Natural killer cell (primary cell): ENCODE measurements at regions not wholly inside any gene's neighbourhood (a gene's known extent, or its start where the extent isn't known, plus 50 kb on each side); places are given as distances from the start of the nearest gene placed in this dataset.

ENCODE experiments used
- ATAC-seq, 3 donors: fragments of 150-1000 bp in 2 of 3; fragments of 200-7000 bp in 1 of 3; cut with Tn5 transposase; 1 replicate in 1 of 3; 2 replicates in 2 of 3; pipeline ENCODE4 v1.10.0; 2021; ENCODE audit warnings: mild to moderate bottlenecking in 2 of 3, moderate library complexity in 2 of 3
- DNase-seq, 2 donors: peaks; one replicate each; pipeline versions ENCODE4 v3.0.0 to v3.0.0-alpha.2; 2013 to 2021; ENCODE audit warnings: mixed read lengths in 1 of 2
- H3K27ac ChIP-seq: one replicate; pipeline ENCODE4 v1.5.1; 2013; ENCODE audit warnings: mild to moderate bottlenecking, low read length
- H3K27me3 ChIP-seq: one replicate; pipeline ENCODE4 v1.6.1; 2013; ENCODE audit warnings: low read length; ENCODE audit not compliant: control insufficient read depth, insufficient read depth
- H3K36me3 ChIP-seq: one replicate; pipeline ENCODE4 v1.6.1; 2013; ENCODE audit warnings: low read length; ENCODE audit not compliant: control insufficient read depth, insufficient read depth
- H3K4me1 ChIP-seq: one replicate; pipeline ENCODE4 v1.6.1; 2013; ENCODE audit warnings: low read length; ENCODE audit not compliant: control insufficient read depth, insufficient read depth
- H3K4me3 ChIP-seq: one replicate; pipeline ENCODE4 v1.5.1; 2013; ENCODE audit warnings: low read length
- H3K9me3 ChIP-seq: one replicate; pipeline ENCODE4 v1.6.1; 2013; ENCODE audit warnings: low read length; ENCODE audit not compliant: control insufficient read depth, insufficient read depth
- H3K27ac Mint-ChIP-seq, 2 donors: one replicate each; pipeline ENCODE4 v1.8.0; 2022; ENCODE audit warnings: mild to moderate bottlenecking in 2 of 2, mixed read lengths in 2 of 2, moderate library complexity in 1 of 2
- H3K27me3 Mint-ChIP-seq, 2 donors: one replicate each; pipeline ENCODE4 v1.8.0; 2022; ENCODE audit warnings: low read depth in 2 of 2, mixed read lengths in 2 of 2
- H3K36me3 Mint-ChIP-seq: one replicate; pipeline ENCODE4 v1.8.0; 2022; ENCODE audit warnings: mixed read lengths
- H3K4me1 Mint-ChIP-seq, 2 donors: one replicate each; pipeline ENCODE4 v1.8.0; 2022; ENCODE audit warnings: mixed read lengths in 2 of 2
- H3K4me3 Mint-ChIP-seq: one replicate; pipeline ENCODE4 v1.8.0; 2022; ENCODE audit warnings: mild to moderate bottlenecking, moderate library complexity, mixed read lengths
- H3K9me3 Mint-ChIP-seq, 2 donors: one replicate each; pipeline ENCODE4 v1.8.0; 2022; ENCODE audit warnings: mixed read lengths in 2 of 2
- WGBS: methylation state at CpG from one replicate; pipeline ENCODE4 v1.1.7; 2013; ENCODE audit warnings: missing lambda C conversion rate; ENCODE audit not compliant: insufficient coverage; 5-methylcytosine and 5-hydroxymethylcytosine counted together
- intact Hi-C: fragments of 100-400 bp; cut with micrococcal nuclease; formaldehyde crosslinking; loops from one replicate; pipeline ENCODE4 v1.14.2; 2022
- TF ChIP-seq, protein P1 (sequence below): fragments of 200-600 bp; IDR thresholded peaks from one replicate; pipeline ENCODE4 v1.8.0; 2022; ENCODE audit warnings: antibody characterized with exemption

DNA sequence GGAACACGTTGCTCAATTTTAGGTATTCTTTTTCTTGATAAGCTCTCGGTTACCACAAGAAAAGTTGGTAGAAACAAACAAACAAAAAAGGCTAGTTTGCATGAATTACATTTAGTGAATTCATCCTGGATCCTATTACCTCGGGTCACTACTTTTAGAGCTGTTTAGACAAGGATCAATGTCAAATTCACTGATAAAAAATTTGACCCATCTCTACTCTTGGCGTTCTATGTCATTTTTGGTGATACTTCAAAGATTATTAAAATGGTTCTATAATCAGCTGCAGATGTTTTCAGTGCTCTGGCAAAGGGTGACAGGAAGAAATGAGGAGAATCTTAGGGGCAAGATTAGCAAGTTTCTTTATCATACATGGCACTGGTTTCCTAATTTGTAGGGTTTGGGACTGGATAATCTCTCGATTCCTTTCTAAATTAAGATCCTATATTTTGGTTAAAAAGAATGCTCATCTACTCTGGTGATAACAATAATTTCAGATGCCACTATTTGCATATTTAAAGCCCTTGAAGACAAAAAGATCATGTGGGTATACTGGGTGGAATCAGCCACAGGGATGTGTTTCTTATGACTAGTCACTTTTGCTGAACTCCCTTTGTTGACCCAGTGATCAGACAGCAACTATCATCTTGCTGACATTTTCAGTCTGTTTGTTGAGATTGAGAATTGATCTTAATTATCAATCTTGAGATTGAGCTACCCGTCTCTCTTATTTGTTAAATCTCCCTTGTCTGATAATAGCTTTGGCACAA lies 442.9 kb downstream of the AASDHPPT start:
- Histone ChIP-seq H3K36me3 (no peaks in the 10 kb centered on the region), H3K9me3 (no peaks in the 10 kb centered on the region), H3K4me1 (no peaks in the 10 kb centered on the region), H3K27me3 (no peaks in the 10 kb centered on the region), H3K27ac (no peak overlapping the region), H3K4me3 (no peak overlapping the region)
- intact Hi-C loops: no loop called here
- Mint-ChIP-seq H3K27ac (no peak overlapping the region), H3K4me3 (no peak overlapping the region), H3K27me3 (no peaks in the 10 kb centered on the region), H3K36me3 (peaks cover 11% of the 10 kb centered on the region), H3K9me3 (peaks cover 8 to 19% of the 10 kb centered on the region in 2 donors), H3K4me1 (no peaks in the 10 kb centered on the region)
- DNase-seq (no peak), ATAC-seq (no peak)
- WGBS: 76% methylated on average over 5 of the region's 6 CpGs
- TF ChIP-seq, protein P1, sequence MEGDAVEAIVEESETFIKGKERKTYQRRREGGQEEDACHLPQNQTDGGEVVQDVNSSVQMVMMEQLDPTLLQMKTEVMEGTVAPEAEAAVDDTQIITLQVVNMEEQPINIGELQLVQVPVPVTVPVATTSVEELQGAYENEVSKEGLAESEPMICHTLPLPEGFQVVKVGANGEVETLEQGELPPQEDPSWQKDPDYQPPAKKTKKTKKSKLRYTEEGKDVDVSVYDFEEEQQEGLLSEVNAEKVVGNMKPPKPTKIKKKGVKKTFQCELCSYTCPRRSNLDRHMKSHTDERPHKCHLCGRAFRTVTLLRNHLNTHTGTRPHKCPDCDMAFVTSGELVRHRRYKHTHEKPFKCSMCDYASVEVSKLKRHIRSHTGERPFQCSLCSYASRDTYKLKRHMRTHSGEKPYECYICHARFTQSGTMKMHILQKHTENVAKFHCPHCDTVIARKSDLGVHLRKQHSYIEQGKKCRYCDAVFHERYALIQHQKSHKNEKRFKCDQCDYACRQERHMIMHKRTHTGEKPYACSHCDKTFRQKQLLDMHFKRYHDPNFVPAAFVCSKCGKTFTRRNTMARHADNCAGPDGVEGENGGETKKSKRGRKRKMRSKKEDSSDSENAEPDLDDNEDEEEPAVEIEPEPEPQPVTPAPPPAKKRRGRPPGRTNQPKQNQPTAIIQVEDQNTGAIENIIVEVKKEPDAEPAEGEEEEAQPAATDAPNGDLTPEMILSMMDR: no peak

DNA sequence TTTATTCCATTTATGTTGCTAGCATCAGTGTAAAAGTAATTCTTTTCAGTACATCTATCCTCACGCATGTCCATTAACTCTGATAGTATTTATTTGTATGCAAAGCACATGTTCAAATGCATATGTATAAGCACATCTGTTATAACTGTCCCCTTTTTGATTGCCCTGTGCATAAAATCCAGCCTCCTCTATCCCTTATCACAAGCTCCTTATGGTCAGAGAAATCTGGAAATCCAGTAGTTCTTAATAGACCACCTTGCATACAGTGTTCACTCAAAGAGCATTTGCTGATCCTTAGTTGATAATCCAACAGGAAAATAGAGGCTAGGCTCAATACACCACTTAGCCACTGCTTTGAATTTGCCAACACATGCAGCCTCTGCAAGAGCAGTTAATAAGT lies 443.5 kb downstream of the AASDHPPT start:
- no peak overlapping the region for H3K27ac ChIP-seq
- Mint-ChIP-seq H3K4me1 (no peaks in the 10 kb centered on the region), H3K27ac (no peak overlapping the region), H3K27me3 (no peaks in the 10 kb centered on the region), H3K36me3 (peaks cover 14% of the 10 kb centered on the region), H3K9me3 (peaks cover 12 to 19% of the 10 kb centered on the region in 2 donors), H3K4me3 (no peak overlapping the region)
- no peak for ATAC-seq
- no peaks in the 10 kb centered on the region for H3K4me1 ChIP-seq
- WGBS: 100% methylated on average over 1 of the region's 1 CpG
- DNase-seq: no peak
- no peaks in the 10 kb centered on the region for H3K36me3 ChIP-seq
- no peaks in the 10 kb centered on the region for H3K9me3 ChIP-seq
- TF ChIP-seq, protein P1: no peak
- intact Hi-C loops: no loop called here
- no peaks in the 10 kb centered on the region for H3K27me3 ChIP-seq
- no peak overlapping the region for H3K4me3 ChIP-seq

DNA sequence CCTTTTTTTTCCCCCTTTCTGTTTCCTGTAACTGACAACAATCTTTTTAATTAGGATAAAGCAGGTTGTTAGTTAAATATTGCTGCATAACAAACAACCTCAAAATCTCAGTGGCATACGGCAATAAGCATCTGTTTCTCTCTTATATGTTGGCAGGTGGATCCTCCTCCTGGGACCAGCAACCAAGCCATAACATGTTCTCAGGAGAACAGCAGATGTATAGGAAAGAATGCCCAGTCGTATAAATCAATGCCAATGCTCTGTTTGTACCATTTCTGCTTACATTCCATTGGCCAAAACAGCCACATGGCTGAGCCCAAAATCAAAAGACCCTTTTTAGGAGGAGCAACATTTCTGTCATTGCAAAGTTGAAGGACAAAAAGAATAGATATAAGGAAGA lies 445.7 kb downstream of the AASDHPPT start:
- intact Hi-C loops: no loop called here
- no peak overlapping the region for H3K4me3 ChIP-seq
- peaks cover 20 to 24% of the 10 kb centered on the region in 2 donors for H3K9me3 Mint-ChIP-seq
- TF ChIP-seq, protein P1: no peak
- H3K27me3 ChIP-seq: no peaks in the 10 kb centered on the region
- WGBS: 100% methylated on average over 2 of the region's 2 CpGs
- H3K27ac ChIP-seq: no peak overlapping the region
- H3K9me3 ChIP-seq: no peaks in the 10 kb centered on the region
- no peaks in the 10 kb centered on the region for H3K4me1 Mint-ChIP-seq
- H3K36me3 ChIP-seq: no peaks in the 10 kb centered on the region
- ATAC-seq (no peak), DNase-seq (no peak)
- H3K4me1 ChIP-seq: no peaks in the 10 kb centered on the region
- H3K36me3 Mint-ChIP-seq: peaks cover 25% of the 10 kb centered on the region
- no peak overlapping the region for H3K4me3 Mint-ChIP-seq
- H3K27me3 Mint-ChIP-seq: no peaks in the 10 kb centered on the region
- no peak overlapping the region for H3K27ac Mint-ChIP-seq

DNA sequence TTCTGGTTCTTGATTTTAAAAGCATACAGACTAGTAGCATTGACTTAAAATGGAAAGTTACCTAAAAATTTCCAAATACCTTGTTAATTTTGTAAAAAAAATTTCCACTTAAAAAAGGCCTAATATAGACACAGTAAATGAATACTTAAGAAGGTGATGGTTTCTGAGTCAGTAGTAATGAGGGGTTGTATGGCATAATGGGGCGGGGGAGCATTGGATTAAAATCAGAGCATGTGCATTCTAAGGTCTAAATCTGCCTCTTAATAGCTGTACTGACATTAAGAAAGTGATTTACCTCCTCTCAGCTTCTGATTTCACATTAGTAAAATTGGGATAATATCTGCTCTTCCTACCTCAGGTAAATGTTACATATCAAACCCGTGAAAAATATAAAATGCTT lies 446.5 kb downstream of the AASDHPPT start:
- Histone ChIP-seq H3K4me1 (no peaks in the 10 kb centered on the region), H3K9me3 (peaks cover 5% of the 10 kb centered on the region), H3K4me3 (no peak overlapping the region), H3K27me3 (no peaks in the 10 kb centered on the region), H3K36me3 (no peaks in the 10 kb centered on the region), H3K27ac (no peak overlapping the region)
- H3K27ac Mint-ChIP-seq: no peak overlapping the region
- H3K9me3 Mint-ChIP-seq: peaks cover 23 to 25% of the 10 kb centered on the region in 2 donors
- TF ChIP-seq, protein P1: no peak
- no peaks in the 10 kb centered on the region for H3K27me3 Mint-ChIP-seq
- no peak overlapping the region for H3K4me3 Mint-ChIP-seq
- H3K4me1 Mint-ChIP-seq: no peaks in the 10 kb centered on the region
- 88% methylated on average over 1 of the region's 2 CpGs for WGBS
- DNase-seq (no peak), ATAC-seq (no peak)
- intact Hi-C loops: no loop called here
- H3K36me3 Mint-ChIP-seq: peaks cover 25% of the 10 kb centered on the region
